ENCODE measurements at regions not wholly inside any gene's neighbourhood (a gene's known extent, or its start where the extent isn't known, plus 50 kb on each side); places are given as distances from the start of the nearest gene placed in this dataset.

DNA sequence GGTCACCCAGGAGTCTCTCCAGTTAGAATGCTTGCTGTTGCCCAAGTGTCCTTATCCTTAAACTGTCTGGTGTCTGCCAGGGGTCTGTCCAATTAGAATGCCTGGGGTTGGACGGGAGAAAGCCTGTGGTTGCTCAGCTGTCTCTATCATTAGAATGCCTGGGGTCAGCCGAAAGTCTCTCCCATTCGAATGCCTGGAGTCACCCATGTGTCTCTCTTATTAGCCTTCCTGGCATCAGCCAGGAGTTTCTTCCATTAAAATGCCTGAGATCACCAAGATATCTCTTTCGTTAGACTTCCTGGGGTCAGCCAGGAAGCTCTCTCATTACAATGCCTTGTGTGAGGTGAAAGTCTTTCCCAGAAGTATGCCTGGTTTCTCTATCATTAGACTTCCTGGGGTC lies 1521.0 kb downstream of the UQCRFS1 start:
- no peak for DNase-seq

DNA sequence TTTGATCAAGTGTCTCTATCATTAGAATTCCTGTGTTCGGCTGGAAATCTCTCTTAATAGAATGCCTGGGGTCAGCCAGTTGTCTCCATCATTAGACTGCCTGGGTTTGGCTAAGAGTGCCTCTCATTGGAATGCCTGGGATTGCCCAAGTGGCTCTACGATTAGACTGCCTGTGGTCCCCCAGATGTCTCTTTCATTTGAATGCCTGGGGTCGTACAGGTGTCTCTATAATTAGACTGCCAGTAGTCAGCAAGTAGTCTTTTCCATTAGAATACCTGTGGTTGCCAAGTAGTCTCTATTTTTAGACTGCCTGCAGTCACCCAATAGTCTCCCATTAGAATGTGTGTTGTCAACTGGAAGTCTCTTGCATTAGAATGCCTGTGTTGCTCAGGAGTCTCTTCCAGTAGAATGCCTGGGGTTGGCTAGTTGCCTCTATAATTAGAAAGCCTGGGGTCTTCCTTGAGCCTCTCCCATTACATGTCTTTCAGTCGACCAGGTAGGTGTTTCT lies 1523.2 kb downstream of the UQCRFS1 start:
- DNase-seq, result no peak

DNA sequence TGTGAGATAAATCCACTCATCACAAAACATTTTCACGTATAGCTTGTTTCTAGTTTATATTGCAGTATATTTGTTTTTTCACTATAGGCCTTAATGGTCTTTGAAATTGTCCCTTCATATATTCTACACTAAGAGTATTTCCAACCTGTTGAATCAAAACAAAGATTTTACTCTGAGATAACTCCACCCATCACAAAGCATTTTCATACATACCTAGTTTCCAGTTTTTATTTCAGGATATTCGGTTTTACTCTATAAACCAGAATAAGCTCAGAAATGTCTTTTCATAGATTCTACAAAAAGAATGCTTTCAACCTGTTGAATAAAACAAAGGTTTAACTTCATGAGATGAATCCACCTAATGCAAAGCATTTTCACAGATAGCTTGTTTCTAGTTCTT lies 1528.7 kb downstream of the UQCRFS1 start:
- DNase-seq, result no peak

DNA sequence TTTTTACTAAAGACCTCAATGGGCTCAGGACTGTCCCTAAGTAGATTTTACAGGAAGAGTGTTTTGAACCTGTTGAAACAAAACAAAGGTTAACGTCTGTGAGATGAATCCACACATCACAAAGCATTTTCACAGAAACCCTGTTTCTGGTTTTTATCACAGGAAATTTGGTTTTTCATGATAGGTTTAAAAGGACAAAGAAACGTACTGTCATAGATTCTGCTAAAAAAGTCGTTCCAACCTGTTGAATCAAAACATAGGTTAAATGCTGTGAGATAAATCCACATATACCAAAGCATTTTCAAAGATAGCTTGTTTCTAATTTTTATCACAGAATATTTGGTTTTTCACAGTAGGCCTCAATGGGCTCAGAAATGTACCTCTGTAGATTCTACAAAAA lies 1531.0 kb downstream of the UQCRFS1 start:
- no peak for DNase-seq

DNA sequence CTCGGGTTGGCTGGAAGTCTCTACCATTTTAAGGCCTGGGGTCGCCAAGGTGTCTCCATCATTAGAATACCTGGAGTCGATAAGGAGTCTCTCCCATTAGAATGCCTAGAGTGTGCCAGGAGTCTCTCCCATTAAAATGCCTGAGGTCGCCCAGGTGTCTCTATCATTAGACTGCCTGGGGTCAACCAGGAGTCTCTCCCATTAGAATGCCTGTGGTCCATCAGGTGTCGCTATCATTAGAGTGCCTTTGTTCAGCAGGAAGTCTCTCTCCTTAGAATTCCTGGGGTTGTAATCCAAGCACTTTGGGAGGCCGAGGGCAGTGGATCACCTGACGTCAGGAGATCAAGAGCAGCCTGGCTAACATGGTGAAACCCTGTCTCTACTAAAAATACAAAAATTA lies 1533.0 kb downstream of the UQCRFS1 start:
- DNase-seq, result no peak

DNA sequence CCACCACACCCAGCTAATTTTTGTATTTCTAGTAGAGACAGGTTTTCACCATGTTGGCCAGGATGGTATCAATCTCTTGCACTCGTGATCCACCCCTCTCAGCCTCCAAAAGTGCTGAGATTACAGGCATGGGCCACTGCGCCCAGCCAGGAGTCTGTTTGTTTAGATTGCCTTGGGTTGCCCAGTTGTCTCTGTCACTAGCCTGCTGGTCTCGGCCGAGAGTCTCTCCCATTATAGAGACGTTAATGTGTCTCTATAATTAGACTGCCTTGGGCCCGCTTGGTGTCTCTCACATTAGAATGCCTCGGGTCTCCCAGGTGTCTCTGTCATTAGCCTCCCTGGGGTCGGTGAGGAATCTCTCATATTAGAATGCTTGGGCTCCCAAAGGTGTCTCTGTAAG lies 1533.6 kb downstream of the UQCRFS1 start:
- no peak for DNase-seq

DNA sequence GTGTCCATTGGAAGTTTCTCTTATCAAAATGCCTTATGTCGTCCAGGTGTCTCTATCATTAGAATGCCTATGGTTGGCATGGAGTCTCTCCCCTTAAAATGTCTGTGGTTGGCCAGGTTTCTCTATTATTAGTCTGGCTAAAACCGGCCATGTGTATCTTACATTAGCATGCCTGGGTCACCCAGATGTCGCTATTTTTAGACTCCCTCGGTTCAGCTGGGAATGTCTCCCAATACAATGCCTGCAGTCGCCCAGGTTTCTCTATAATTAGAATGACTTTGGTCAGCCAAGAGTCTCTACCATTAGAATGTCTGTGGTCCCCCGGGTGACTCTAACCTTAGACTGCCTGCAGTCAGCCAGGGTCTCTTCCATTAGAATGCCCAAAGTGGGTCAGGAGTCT lies 1536.1 kb downstream of the UQCRFS1 start:
- DNase-seq, result no peak

DNA sequence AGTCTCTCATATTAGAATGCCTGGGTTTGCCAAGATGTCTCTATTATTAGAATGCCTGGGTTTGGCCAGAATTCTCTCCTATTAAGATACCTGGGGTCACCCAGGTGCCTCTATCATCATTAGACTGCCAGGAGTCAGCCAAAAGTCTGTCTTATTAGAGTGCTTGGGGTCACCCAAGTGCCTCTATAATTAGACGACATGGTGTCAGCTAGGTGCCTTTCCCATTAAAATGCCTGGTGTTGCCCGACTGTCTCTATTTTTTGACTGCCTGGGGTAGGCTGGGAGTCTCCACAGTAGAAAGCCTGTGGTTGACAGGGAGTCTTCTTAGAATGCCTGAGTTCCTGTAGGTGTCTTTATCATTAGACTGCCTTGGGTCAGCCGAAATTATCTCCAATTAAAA lies 1536.6 kb downstream of the UQCRFS1 start:
- no peak for DNase-seq

DNA sequence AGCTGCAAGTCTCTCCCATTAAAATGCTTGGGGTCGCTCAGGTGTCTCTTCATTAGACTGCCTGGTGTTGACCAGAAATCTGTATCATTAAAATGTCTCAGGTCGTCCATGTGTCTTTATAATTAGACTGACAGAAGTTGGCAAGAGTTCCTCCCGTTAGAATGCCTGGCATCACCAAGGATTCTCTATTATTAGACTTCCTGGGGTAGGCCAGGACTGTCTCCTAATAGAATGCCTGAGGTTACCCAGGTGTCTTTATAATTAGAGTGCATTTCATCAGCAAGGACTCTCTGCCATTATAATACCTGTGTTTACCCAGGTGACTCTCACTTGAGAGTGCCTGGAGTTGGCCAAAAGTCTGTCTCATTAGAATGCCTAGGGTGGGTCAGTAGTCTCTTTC lies 1537.2 kb downstream of the UQCRFS1 start:
- DNase-seq, result no peak

DNA sequence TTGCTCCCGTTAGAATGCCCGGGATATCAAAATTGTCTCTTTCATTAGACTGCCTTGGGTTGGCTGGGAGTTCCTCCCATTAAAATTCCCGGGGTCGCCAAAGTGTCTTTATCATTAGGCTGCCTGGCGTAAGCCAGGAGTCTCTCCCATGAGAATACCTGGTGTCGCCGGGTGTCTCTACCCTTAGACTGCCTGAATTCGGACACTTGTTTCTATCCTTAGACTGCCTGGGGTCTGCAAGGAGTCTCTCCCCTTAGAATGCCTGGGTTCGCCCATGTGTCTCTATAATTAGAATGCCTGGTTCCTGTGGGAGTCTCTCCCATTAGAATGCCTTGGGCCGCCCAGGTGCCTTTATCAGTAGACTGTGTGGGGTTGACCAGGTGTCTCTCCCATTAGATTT lies 1538.2 kb downstream of the UQCRFS1 start:
- no peak for DNase-seq

DNA sequence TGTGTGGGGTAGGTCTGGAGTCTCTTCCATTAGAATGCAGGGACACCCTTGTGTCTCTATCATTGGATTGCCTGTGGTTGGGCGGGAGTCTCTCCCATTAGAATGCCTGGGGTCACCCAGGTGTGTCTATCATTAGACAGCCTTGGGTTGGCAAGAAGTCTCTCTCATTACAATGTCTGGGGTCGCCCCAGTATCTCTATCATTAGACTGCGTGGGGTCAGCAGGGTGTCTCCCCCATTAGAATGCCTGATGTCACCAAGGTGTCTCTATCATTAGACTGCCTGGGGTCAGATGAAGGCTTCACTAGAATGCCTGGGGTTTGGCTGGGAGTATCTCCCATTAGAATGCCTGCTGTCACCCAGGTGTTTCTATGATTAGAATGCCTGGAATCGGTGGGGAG lies 1539.0 kb downstream of the UQCRFS1 start:
- DNase-seq, result no peak

DNA sequence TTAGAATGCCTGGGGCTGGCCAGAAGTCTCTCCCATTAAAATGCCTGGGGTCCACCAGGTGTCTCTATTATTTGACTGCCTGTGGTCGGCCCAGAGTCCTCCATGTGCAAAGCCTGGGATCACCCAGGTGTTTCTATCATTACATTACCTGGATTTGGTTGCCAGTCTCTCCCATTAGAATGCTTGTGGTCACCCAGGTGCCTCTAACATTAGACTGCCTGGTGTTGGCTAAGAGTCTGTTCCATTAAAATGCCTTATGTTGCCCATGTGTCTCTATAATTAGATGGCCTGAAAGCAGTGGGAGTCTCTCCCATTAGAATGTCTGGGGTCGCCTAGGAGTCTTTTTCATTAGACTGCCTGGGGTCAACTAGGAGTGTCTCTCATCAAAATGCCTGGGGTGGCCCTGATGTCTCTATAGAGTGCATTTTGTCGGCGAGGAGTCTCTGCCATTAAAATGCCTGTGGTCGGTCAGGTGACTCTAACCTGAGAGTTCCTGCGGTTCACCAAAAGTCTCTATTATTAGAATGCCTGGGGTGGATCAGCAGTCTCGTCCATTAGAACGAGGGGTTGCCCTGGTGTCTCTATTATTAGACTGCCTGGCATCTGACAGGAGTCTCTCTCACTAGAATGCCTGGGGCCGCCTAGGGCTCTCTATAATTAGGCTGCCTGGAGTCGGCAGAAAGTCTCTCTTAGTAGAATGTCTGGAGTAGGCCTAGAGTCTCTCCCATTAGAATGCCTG lies 1540.5 kb downstream of the UQCRFS1 start:
- no peak for DNase-seq

DNA sequence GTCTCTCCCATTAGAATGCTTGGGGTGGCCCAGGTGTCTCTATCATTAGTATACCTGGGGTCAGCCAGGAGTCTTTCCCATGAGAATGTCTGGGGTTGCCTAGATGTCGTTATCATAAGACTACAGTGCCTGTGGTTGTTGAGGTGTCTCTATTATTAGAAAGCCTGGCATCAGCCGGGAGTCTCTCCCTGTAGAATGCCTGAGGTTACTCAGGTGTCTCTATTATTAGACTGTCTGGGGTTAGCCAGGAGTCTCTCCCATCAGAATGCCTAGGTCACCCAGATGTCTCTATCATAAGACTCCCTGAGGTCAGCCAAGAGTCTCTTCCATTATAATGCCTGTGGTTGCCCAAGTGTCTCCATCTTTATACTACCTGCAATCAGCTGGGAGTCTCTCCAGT lies 1541.1 kb downstream of the UQCRFS1 start:
- no peak for DNase-seq

DNA sequence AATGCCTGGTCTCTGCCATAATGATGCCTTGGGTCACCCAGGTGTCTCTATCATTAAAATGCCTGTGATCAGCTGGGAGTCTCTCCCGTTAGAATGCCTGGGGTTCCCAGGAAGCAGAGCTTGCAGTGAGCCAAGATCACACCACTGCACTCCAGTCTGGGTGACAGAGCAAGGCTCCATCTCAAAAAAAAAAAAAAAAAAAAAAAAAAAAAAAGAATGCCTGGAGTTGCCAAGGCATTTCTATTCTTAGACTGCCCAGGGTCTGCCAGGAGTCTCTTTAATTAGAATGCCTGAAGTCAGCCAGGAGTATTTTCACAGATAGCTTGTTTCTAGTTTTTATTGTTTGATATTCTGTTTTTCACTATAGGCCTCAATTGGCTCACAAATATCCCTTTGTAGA lies 1552.5 kb downstream of the UQCRFS1 start:
- no peak for DNase-seq

DNA sequence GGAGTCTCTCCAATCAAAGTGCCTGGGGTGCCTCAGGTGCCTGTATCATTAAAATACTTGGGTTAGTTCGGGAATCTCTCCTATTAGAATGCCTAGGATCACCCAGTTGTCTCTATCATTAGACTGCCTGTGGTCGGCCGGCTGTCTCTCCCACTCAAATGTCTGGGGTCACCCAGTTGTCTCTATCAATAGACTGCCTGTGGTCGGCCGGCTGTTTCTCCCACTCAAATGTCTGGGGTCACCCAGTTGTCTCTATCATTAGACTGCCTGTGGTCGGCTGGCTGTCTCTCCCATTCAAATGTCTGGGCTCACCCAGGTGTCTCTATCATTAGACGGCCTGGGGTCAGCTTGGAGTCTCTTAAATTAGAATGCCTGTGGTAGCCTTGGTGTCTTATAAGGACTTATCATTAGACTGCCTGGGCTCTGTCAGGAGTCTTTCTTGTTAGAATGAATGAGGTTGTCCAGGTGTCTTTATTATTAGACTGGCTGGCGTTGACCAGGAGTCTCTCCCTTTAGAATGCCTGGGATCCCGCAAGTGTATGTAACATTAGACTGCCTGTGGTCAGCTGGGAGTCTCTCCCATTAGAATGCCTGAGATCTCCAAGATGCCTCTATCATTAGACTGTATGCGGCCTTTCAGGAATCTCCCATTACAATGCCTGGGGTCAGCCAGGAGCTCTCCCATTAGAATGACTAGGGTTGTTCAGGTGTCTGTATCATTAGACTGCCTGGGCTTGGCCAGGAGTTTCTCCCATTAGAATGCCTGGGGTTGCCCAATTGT lies 1555.5 kb downstream of the UQCRFS1 start:
- no peak for DNase-seq

DNA sequence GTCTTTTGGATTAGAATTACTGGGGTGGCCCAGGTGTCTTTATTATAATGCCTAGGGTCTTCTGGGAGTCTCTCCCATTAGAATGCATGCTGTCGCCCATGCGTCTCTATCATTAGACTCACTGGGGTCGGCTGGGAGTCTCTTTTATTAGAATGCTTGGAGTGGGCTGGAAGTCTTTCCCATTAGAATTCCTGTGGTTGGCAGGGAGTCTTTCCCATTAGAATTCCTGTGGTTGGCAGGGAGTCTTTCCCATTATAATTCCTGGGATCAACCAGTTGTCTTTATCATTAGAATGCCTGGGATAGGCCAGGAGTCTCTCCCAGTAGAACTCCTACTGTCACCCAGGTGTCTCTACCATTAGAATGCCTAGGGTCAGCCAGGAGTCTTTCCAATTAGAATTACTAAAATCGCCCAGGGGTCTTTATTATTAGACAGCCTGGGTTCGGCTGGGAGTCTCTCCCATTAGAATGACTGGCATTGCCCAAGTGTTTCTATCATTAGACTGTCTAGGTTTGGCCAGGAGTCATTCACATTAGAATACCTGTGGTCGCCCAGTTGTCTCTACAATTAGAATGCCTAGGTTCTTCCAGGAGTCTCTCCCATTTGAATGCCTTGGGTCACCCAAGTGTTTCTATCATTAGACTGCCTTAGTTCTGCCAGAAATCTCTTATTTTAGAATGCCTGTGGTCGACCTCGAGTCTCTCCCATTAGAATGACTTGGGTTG lies 1558.5 kb downstream of the UQCRFS1 start:
- DNase-seq, result no peak

DNA sequence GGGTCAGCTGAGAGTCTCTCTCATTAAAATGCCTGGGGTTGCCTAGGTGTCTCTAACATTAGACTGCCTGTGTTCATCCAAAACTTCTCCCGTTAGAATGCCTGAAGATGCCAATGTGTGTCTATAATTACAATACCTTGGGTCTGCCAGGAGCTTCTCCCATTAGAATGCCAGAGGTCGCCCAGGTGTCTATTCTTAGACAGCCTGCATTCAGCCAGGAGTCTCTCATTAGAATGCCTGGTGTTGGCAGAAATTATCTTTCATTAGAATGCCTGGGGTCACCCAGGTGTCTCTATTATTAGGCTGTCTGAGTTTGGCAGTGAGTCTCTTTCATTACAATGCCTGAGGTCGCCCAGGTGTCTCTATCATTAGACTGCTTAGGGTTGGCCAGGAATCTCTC lies 1560.2 kb downstream of the UQCRFS1 start:
- no peak for DNase-seq

DNA sequence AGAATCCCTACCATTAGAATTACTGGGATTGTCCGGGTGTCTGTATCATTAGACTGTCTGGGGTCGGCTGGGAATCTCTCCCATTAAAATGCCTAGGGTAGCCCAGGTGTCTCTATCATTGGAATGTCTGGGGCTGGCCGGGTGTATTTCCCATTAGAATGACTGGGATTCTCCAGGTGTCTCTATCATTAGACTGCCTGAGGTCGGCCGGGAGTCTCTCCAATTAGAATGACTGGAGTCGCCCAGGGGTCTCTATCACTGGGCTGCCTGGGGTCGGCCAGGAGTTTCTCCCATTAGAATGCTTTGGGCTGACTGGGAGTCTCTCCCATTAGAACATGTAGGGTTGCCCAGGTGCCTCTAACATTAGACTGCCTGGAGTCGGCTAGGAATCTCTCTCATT lies 1560.7 kb downstream of the UQCRFS1 start:
- DNase-seq, result no peak

DNA sequence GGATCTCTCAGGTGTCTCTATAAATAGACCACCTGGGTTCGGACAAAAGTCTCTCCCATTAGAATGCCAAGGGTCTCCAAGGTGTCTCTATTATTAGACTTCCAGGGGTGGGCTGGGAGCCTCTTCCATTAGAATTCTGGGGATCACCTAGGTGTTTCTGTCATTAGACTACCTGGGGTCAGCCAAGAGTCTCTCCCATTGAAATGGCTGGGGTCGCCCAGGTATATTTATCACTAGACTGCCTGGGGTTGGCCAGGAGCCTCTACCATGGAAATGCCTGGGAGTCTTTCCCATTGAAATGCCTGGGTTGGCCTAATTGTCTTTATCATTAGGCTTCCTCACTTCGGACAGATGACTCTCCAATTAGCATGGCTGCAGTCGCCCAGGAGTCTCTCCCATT lies 1565.5 kb downstream of the UQCRFS1 start:
- no peak for DNase-seq

DNA sequence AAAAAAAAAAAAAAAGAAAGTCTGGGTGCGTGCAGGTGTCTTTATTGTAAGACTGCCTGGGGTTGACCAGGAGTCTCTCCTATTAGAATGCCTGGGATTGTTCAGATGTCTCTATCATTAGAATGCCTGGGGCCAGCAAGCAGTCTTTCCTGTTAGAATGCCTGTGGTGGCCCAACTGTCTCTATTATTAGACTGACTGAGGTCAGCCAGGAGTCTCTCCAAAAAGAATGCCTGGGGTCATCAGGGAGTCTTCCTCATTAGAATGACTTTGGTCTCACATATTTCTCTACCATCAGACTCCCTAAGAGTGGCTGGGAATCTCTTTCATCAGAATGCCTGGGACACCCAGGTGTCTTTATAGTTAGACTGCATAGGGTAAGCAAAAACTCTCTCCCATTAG lies 1577.5 kb downstream of the UQCRFS1 start:
- DNase-seq, result no peak

DNA sequence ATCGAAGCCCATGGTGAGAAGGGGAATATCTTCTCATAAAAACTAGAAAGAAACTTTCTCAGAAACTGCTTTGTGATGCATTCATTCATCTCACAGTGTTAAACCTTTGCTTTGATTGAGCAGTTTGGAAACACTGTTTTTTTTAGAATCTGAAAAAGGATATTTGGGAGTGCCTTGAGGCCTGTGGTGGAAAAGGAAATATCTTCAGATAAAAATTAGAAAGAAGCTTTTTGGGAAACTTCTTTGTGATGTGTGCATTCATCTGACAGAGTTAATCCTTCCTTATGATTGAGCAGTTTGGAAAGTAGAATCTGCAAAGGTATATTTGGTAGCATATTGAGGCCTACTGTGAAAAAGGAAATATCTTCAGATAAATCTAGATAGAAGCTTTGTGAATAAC lies 1594.9 kb downstream of the UQCRFS1 start:
- no peak for DNase-seq

DNA sequence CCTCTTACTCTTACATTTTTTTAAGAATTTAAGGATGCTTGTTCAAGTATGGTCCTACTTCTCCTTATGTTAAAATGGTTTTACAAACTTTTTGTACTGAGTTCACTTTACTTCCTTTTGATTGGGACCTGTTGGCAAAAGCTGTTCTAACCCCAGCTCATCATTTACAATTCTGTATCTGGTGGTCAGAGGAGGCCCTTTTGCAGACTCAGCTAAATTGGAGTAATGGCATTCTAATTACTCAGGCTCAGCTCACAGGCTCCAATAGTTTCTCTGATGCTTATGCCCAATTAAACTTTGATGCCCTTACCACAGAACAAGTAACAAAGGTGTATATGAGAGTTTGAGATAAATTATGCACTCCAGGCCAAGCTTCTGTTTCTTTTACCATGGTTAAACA lies 1632.0 kb downstream of the UQCRFS1 start:
- DNase-seq, result no peak
